Liver (tissue), 7 donors: ENCODE measurements at regions not wholly inside any gene's neighbourhood (a gene's known extent, or its start where the extent isn't known, plus 50 kb on each side); places are given as distances from the start of the nearest gene placed in this dataset.
A peak's percentile ranks its signal among the peaks of the same experiment; 100 is the strongest.

Experiments used
- DNase-seq: peaks from one replicate; pipeline ENCODE4 v3.0.0-alpha.2; 2017; ENCODE audit warnings: low spot score
- H3K27ac ChIP-seq, 2 donors: one replicate each; pipeline ENCODE4 v1.7.0; 2013; ENCODE audit warnings: inconsistent platforms in 2 of 2, low read length in 2 of 2, control low read depth in 1 of 2, low read depth in 1 of 2, mild to moderate bottlenecking in 1 of 2
- H3K27me3 ChIP-seq, 4 donors: one replicate each; pipeline versions ENCODE4 v1.6.1 to v1.7.0; 2013; ENCODE audit warnings: low read length in 3 of 4, inconsistent platforms in 1 of 4, mild to moderate bottlenecking in 1 of 4, moderate library complexity in 1 of 4; ENCODE audit not compliant: control insufficient read depth in 4 of 4, insufficient read depth in 4 of 4
- H3K36me3 ChIP-seq, 4 donors: one replicate each; pipeline versions ENCODE4 v1.6.1 to v1.7.0; 2013; ENCODE audit warnings: low read length in 3 of 4, mild to moderate bottlenecking in 3 of 4, low read depth in 1 of 4, moderate library complexity in 1 of 4; ENCODE audit not compliant: control insufficient read depth in 4 of 4, insufficient read depth in 3 of 4
- H3K4me1 ChIP-seq, 4 donors: one replicate each; pipeline versions ENCODE4 v1.6.1 to v1.7.0; 2013; ENCODE audit warnings: low read length in 3 of 4, mild to moderate bottlenecking in 3 of 4, moderate library complexity in 1 of 4; ENCODE audit not compliant: control insufficient read depth in 4 of 4, insufficient read depth in 4 of 4
- H3K4me3 ChIP-seq, 3 donors: one replicate each; pipeline versions ENCODE4 v1.6.1 to v1.7.0; 2013; ENCODE audit warnings: low read length in 3 of 3, control low read depth in 1 of 3, low read depth in 1 of 3, mild to moderate bottlenecking in 1 of 3
- H3K9ac ChIP-seq, 2 donors: one replicate each; pipeline ENCODE4 v1.7.0; 2013; ENCODE audit warnings: low read length in 2 of 2, mild to moderate bottlenecking in 2 of 2, moderate library complexity in 2 of 2, control low read depth in 1 of 2, low read depth in 1 of 2
- H3K9me3 ChIP-seq, 4 donors: one replicate each; pipeline versions ENCODE4 v1.6.1 to v1.7.0; 2013; ENCODE audit warnings: low read length in 3 of 4; ENCODE audit not compliant: control insufficient read depth in 4 of 4
- ATF3 ChIP-seq: IDR thresholded peaks from 2 replicates; pipeline ENCODE4 v1.6.1; 2016; ENCODE audit warnings: antibody characterized with exemption
- EGR1 ChIP-seq, 2 donors: IDR thresholded peaks; 2 replicates each; pipeline ENCODE4 v1.6.1; 2016 to 2018; ENCODE audit warnings: antibody characterized with exemption in 2 of 2, low read depth in 2 of 2
- FOXA1 ChIP-seq: IDR thresholded peaks from 2 replicates; pipeline ENCODE4 v1.6.1; 2016; ENCODE audit warnings: antibody characterized with exemption
- FOXA2 ChIP-seq: IDR thresholded peaks from 2 replicates; pipeline ENCODE4 v1.6.1; 2016; ENCODE audit warnings: antibody characterized with exemption
- GABPA ChIP-seq, 2 donors: IDR thresholded peaks in 1 of 2; conservative IDR thresholded peaks in 1 of 2; 2 replicates each; pipeline ENCODE4 v1.6.1; 2016; ENCODE audit warnings: antibody characterized with exemption in 2 of 2, mild to moderate bottlenecking in 1 of 2, moderate library complexity in 1 of 2
- HNF4A ChIP-seq, 2 donors: conservative IDR thresholded peaks; 2 replicates each; pipeline ENCODE4 v1.6.1; 2016; ENCODE audit warnings: antibody characterized with exemption in 2 of 2, mild to moderate bottlenecking in 2 of 2
- HNF4G ChIP-seq: IDR thresholded peaks from 2 replicates; pipeline ENCODE4 v1.6.1; 2016; ENCODE audit warnings: antibody characterized with exemption
- JUND ChIP-seq, 2 donors: IDR thresholded peaks; 2 replicates each; pipeline ENCODE4 v1.6.1; 2016; ENCODE audit warnings: antibody characterized with exemption in 2 of 2
- MAX ChIP-seq: IDR thresholded peaks from 2 replicates; pipeline ENCODE4 v1.6.1; 2016; ENCODE audit warnings: antibody characterized with exemption
- RAD21 ChIP-seq, 2 donors: IDR thresholded peaks; 2 replicates each; pipeline ENCODE4 v1.6.1; 2016; ENCODE audit warnings: antibody characterized with exemption in 2 of 2, mild to moderate bottlenecking in 2 of 2
- REST ChIP-seq: IDR thresholded peaks from 2 replicates; pipeline ENCODE4 v1.6.1; 2016; ENCODE audit warnings: antibody characterized with exemption, mild to moderate bottlenecking
- RXRA ChIP-seq, 2 donors: IDR thresholded peaks; 2 replicates each; pipeline ENCODE4 v1.6.1; 2017 to 2018; ENCODE audit warnings: antibody characterized with exemption in 2 of 2, mild to moderate bottlenecking in 1 of 2
- SP1 ChIP-seq: IDR thresholded peaks from 2 replicates; pipeline ENCODE4 v1.6.1; 2018; ENCODE audit warnings: antibody characterized with exemption, mild to moderate bottlenecking
- TAF1 ChIP-seq: conservative IDR thresholded peaks from 2 replicates; pipeline ENCODE4 v1.6.1; 2016; ENCODE audit warnings: antibody characterized with exemption, mild to moderate bottlenecking
- YY1 ChIP-seq: IDR thresholded peaks from 2 replicates; pipeline ENCODE4 v1.6.1; 2016; ENCODE audit warnings: antibody characterized with exemption, mild to moderate bottlenecking
- ZBTB33 ChIP-seq: IDR thresholded peaks from 2 replicates; pipeline ENCODE4 v1.6.1; 2016; ENCODE audit warnings: antibody characterized with exemption
- WGBS: extraction: QIAGEN DNeasy Blood & Tissue Kit; methylation state at CpG from one replicate; pipeline ENCODE4 v1.1.7; 2013; 5-methylcytosine and 5-hydroxymethylcytosine counted together
- donor health status: healthy.
- donor health status: healthy.
- donor health status: healthy.
- donor health status: healthy.

- Histone ChIP-seq H3K4me3 (no peak overlapping the region), H3K9me3 (no peaks in the 10 kb centered on the region), H3K4me1 (peaks cover 0 to 13% (median 6%) of the 10 kb centered on the region in 4 donors), H3K27me3 (no peaks in the 10 kb centered on the region), H3K36me3 (no peaks in the 10 kb centered on the region), H3K9ac (no peak overlapping the region), H3K27ac (no peak overlapping the region)
- TF ChIP-seq ATF3 (no peak), HNF4A (conservative IDR thresholded peaks at IDR 0.05) (peak; percentile 14 to 30), JUND (IDR thresholded peaks at IDR 0.05) (peak in 1 of 2 donors; percentile 31), GABPA (IDR thresholded peaks at IDR 0.05 in 1 of 2, conservative IDR thresholded peaks at IDR 0.05 in 1 of 2) (no peak), MAX (no peak), RAD21 (IDR thresholded peaks at IDR 0.05) (peak; percentile 34 to 50), REST (peak; percentile 57), RXRA (IDR thresholded peaks at IDR 0.05) (peak in 1 of 2 donors; percentile 32), EGR1 (IDR thresholded peaks at IDR 0.05; ENCODE audit: low read depth in 2 of 2) (no peak), SP1 (peak; percentile 74), TAF1 (no peak), FOXA2 (peak; percentile 56), ZBTB33 (no peak), YY1 (peak; percentile 34), FOXA1 (peak; percentile 38)
- DNase-seq, result no peak
- WGBS, result 27% methylated on average over 3 of the region's 3 CpGs
These were observed 69.9 kb upstream of the USP25 start for GRCh38 chr21:15659753-15660422.

GRCh38 chr21:15660423-15660804 is 69.4 kb upstream of the USP25 start:
- H3K27me3 ChIP-seq, result no peaks in the 10 kb centered on the region
- no peak overlapping the region for H3K9ac ChIP-seq
- peaks cover 0 to 13% (median 6%) of the 10 kb centered on the region in 4 donors for H3K4me1 ChIP-seq
- H3K4me3 ChIP-seq, result no peak overlapping the region
- H3K27ac ChIP-seq, result no peak overlapping the region
- no peaks in the 10 kb centered on the region for H3K36me3 ChIP-seq
- H3K9me3 ChIP-seq, result no peaks in the 10 kb centered on the region
- TF ChIP-seq TAF1 (no peak), RXRA (IDR thresholded peaks at IDR 0.05) (no peak), RAD21 (IDR thresholded peaks at IDR 0.05) (no peak), REST (no peak), HNF4G (no peak)
- 65% methylated on average over 2 of the region's 2 CpGs for WGBS
- no peak for DNase-seq
